NT2/D1 (cell line): ENCODE measurements at regions not wholly inside any gene's neighbourhood (a gene's known extent, or its start where the extent isn't known, plus 50 kb on each side); places are given as distances from the start of the nearest gene placed in this dataset.

ENCODE experiments used
- DNase-seq: peaks from one replicate; pipeline ENCODE4 v3.0.0-alpha.2; 2011; ENCODE audit warnings: low read depth, low spot score
- H3K27me3 ChIP-seq: 2 replicates; pipeline ENCODE4 v1.6.0; 2011; ENCODE audit warnings: mild to moderate bottlenecking; ENCODE audit not compliant: insufficient read length, insufficient read depth
- H3K36me3 ChIP-seq: 2 replicates; pipeline ENCODE4 v1.6.1; 2011; ENCODE audit warnings: mild to moderate bottlenecking, low read length, mixed read lengths; ENCODE audit not compliant: insufficient read depth, insufficient read length
- H3K4me1 ChIP-seq: 2 replicates; pipeline ENCODE4 v1.5.1; 2011; ENCODE audit not compliant: insufficient read depth, insufficient read length
- H3K4me3 ChIP-seq: 2 replicates; pipeline ENCODE4 v1.5.1; 2011; ENCODE audit warnings: low read depth; ENCODE audit not compliant: insufficient read length
- H3K9ac ChIP-seq: 2 replicates; pipeline ENCODE4 v1.6.0; 2011; ENCODE audit warnings: low read depth; ENCODE audit not compliant: insufficient read length
- H3K9me3 ChIP-seq: 2 replicates; pipeline ENCODE4 v1.5.1; 2011; ENCODE audit warnings: mild to moderate bottlenecking, low read length; ENCODE audit not compliant: insufficient read depth
- SUZ12 ChIP-seq: IDR thresholded peaks from 2 replicates; pipeline ENCODE4 v1.6.1; 2011; ENCODE audit not compliant: insufficient read length, insufficient read depth; ENCODE audit errors: extremely low read depth
- YY1 ChIP-seq: IDR thresholded peaks from 2 replicates; pipeline ENCODE4 v1.6.1; 2011; ENCODE audit not compliant: insufficient read length, insufficient read depth
- ZNF274 ChIP-seq: IDR thresholded peaks from 2 replicates; pipeline ENCODE4 v1.6.1; 2011; ENCODE audit warnings: mild to moderate bottlenecking, low read depth, low read length

DNA sequence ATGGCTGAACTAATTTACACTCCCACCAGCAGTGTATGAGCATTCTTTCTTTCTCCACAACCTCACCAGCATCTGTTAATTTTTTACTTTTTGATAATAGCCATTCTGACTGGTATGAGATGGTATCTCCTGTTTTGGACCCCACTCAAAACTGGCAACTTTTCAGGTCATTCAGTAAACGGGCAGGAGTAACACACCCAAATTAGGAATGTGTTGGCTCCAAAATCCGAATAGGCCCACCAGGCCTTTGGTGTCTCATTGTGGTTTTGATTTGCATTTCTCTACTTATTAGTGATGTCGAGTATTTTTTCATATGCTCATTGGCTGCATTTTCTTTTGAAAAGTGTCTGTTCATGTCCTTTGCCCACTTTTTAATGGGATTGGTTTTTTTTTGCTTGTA lies 517.1 kb downstream of the TMEM232 start:
- no peak for TF ChIP-seq SUZ12
- no peak overlapping the region for H3K4me3 ChIP-seq
- no peaks in the 10 kb centered on the region for H3K27me3 ChIP-seq
- H3K36me3 ChIP-seq, result no peaks in the 10 kb centered on the region
- no peaks in the 10 kb centered on the region for H3K9me3 ChIP-seq
- no peak for DNase-seq
- no peak overlapping the region for H3K9ac ChIP-seq
- H3K4me1 ChIP-seq, result no peaks in the 10 kb centered on the region

DNA sequence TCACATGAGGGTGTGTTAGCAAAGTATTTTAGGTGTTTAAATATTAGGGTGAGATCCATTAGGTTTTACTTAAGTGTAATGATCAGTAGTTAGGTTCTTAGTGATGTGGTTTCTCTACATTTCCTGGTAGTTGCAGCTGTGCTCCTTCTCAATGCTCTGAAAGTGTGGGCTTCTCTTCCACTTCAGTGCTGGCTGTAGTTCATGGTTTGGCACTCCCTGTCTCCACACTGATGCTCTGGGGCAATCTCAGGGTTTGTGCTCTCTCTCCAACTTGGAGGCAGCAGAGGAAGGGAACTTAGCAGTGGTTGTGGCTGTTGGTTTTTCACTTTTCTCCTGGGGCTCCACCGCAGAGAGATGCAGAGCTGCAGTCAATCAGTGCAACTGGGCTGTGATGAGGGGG lies 507.5 kb downstream of the TMEM232 start:
- H3K27me3 ChIP-seq, result no peaks in the 10 kb centered on the region
- no peak overlapping the region for H3K9ac ChIP-seq
- TF ChIP-seq ZNF274 (no peak), SUZ12 (no peak), YY1 (no peak)
- peaks cover 22% of the 10 kb centered on the region; the same call in 1 of the 2 replicates for H3K9me3 ChIP-seq
- no peaks in the 10 kb centered on the region for H3K36me3 ChIP-seq
- no peaks in the 10 kb centered on the region for H3K4me1 ChIP-seq
- no peak overlapping the region for H3K4me3 ChIP-seq
- DNase-seq, result no peak

DNA sequence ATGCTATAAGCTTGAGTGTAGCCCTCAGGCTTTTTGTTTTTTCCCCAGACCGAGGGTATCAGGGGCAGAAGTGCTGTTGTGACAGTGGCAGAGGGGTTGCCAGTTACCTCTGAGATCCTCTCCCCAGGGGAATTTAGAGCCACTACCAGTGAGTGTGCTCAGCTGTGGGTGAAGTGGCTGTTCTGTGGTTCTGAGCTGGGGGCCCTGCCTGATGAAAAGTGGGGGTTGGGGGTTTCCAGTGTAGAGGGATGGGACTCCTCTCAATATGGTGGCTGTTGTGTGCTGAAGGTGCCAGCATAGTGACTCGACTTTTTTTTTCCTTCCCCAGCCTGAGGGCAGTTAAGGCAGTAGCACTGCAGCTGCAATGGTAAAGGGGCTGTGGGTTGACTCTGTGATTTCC lies 506.7 kb downstream of the TMEM232 start:
- Histone ChIP-seq H3K27me3 (no peaks in the 10 kb centered on the region), H3K9ac (no peak overlapping the region), H3K4me1 (no peaks in the 10 kb centered on the region), H3K36me3 (no peaks in the 10 kb centered on the region), H3K4me3 (no peak overlapping the region), H3K9me3 (peaks cover 22% of the 10 kb centered on the region; the same call in 1 of the 2 replicates)
- DNase-seq, result no peak
- TF ChIP-seq YY1, result no peak
- no peak for TF ChIP-seq ZNF274

DNA sequence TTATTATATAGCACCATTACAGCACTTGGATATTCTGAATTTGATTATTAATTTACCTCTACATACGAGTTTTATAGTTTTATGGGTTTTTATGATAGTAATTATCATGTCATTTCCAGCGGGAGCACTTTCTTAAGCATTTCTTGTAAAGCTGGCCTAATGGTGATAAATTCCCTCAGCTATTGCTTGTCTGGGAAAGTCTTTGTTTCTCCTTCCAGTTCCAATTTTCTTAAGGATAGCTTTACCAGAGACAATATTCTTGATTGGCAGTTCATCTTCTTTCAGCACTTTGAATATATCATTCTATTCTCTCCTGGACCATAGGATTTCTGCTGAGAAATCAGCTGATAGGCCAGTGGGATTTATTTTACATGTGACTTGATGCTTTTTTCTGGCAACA lies 505.4 kb downstream of the TMEM232 start:
- H3K36me3 ChIP-seq, result no peaks in the 10 kb centered on the region
- peaks cover 22% of the 10 kb centered on the region; the same call in 1 of the 2 replicates for H3K9me3 ChIP-seq
- H3K4me1 ChIP-seq, result no peaks in the 10 kb centered on the region
- H3K4me3 ChIP-seq, result no peak overlapping the region
- no peak overlapping the region for H3K9ac ChIP-seq
- no peak for TF ChIP-seq YY1
- no peak for TF ChIP-seq ZNF274
- TF ChIP-seq SUZ12, result no peak
- DNase-seq, result no peak
- H3K27me3 ChIP-seq, result no peaks in the 10 kb centered on the region

DNA sequence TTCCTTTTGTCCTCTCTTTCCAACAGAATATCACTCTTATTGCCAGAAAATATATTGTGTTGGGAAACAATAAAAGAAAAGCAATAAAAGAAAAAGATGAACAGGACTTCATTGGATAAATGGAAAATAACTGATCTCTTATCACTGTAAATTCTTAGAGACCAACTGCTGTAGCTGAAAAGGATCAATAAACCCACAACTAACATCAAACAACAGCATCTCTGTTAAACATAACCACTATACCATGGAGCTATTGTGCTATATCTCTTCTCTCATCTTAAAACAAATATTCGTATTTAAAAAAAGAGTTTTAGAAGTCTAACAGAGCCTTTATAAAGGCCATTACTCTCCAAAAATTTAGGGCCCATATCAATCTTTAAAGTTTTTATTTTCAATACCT lies 502.4 kb downstream of the TMEM232 start:
- H3K9me3 ChIP-seq, result 0 out of 2 replicates have a peak, but pooled peaks cover 6% of the 10 kb centered on the region
- H3K36me3 ChIP-seq, result no peaks in the 10 kb centered on the region
- H3K4me3 ChIP-seq, result no peak overlapping the region
- no peak overlapping the region for H3K9ac ChIP-seq
- H3K4me1 ChIP-seq, result no peaks in the 10 kb centered on the region
- H3K27me3 ChIP-seq, result no peaks in the 10 kb centered on the region
- TF ChIP-seq YY1 (no peak), SUZ12 (no peak), ZNF274 (no peak)
- DNase-seq, result no peak

DNA sequence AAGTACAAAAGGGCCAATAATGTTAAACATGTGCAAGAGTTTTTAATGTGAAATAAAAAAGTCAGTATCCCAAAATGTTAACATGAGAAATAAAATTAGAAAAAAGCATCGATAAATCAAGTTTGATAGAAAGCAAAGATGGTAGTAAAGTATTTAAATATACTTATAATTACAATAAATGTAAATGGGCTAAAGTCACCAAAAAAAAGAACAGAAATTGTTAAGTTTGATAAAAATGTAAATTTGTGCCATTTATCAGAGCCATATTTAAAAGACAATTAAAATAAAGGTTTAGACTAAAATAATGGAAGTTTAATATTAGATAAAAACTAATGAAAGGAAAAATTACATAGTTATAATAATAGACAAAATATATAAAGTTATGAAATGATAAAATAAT lies 500.5 kb downstream of the TMEM232 start:
- H3K9me3 ChIP-seq, result 0 out of 2 replicates have a peak, but pooled peaks cover 5% of the 10 kb centered on the region
- H3K9ac ChIP-seq, result no peak overlapping the region
- no peaks in the 10 kb centered on the region for H3K27me3 ChIP-seq
- TF ChIP-seq YY1 (no peak), SUZ12 (no peak), ZNF274 (no peak)
- H3K36me3 ChIP-seq, result no peaks in the 10 kb centered on the region
- no peak for DNase-seq
- no peak overlapping the region for H3K4me3 ChIP-seq
- H3K4me1 ChIP-seq, result no peaks in the 10 kb centered on the region

DNA sequence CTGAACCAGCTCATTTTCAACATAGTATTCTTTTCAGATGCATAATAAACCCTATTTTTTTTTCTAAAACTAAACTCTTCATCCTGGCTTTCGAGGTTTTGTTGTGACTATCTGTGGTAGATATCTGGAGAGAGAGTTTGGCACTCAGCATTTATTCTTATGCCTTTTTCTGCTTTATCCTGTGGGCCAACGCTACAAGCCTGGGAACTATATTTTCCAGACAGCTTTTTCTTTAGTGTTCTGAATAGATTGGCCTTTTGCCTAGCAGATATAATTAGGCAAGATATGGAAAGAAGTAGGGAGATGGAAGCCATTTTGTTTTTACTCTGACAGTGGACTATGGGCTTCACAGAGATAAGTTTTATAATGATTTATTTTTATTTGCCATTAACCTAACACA lies 486.7 kb downstream of the TMEM232 start:
- H3K4me3 ChIP-seq, result no peak overlapping the region
- no peak overlapping the region for H3K9ac ChIP-seq
- H3K36me3 ChIP-seq, result no peaks in the 10 kb centered on the region
- TF ChIP-seq SUZ12 (no peak), ZNF274 (no peak)
- DNase-seq, result no peak
- no peaks in the 10 kb centered on the region for H3K4me1 ChIP-seq
- H3K27me3 ChIP-seq, result no peaks in the 10 kb centered on the region
- H3K9me3 ChIP-seq, result no peaks in the 10 kb centered on the region

DNA sequence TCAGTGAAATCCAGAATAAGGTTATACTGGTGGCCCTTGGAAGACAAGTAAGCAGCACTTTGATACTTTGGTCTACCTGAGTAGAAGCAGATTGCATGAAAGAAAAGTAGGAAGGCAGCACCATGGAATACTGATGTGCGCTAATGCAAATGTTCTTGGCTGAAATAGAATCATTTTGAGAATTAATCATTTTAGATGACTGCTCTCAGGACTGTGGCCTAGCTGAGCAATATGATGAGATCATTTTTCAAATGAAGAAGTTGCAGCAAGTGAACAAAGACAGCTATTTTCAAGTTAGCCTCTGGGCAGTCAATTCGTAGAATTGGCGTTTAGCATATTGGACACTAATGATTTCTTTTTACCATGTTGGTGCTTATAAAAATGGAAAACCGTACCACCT lies 483.5 kb downstream of the TMEM232 start:
- Histone ChIP-seq H3K4me3 (no peak overlapping the region), H3K4me1 (no peaks in the 10 kb centered on the region), H3K27me3 (no peaks in the 10 kb centered on the region), H3K36me3 (no peaks in the 10 kb centered on the region), H3K9ac (no peak overlapping the region), H3K9me3 (no peaks in the 10 kb centered on the region)
- no peak for DNase-seq
- no peak for TF ChIP-seq ZNF274
- TF ChIP-seq SUZ12, result no peak
- TF ChIP-seq YY1, result no peak
